ENCODE measurements at regions not wholly inside any gene's neighbourhood (a gene's known extent, or its start where the extent isn't known, plus 50 kb on each side); places are given as distances from the start of the nearest gene placed in this dataset.

- TF ChIP-seq CTCF (IDR thresholded peaks at IDR 0.05) (no peak), ZFX (IDR thresholded peaks at IDR 0.05; ENCODE audit: borderline replicate concordance) (no peak)
- no peak overlapping the region for H3K27ac ChIP-seq
Measured at GRCh38 chr9:13901176-13901575, 412.8 kb downstream of the NFIB start.

- no peak overlapping the region for H3K27ac ChIP-seq
Measured at GRCh38 chr9:13900449-13900848, 413.5 kb downstream of the NFIB start.

GRCh38 chr9:13899924-13900323 is 414.0 kb downstream of the NFIB start:
- no peak overlapping the region for H3K27ac ChIP-seq
- TF ChIP-seq CTCF (IDR thresholded peaks at IDR 0.05), result no peak
- TF ChIP-seq ZFX (IDR thresholded peaks at IDR 0.05; ENCODE audit: borderline replicate concordance), result no peak

More at GRCh38 chr9:13900449-13900848, 413.5 kb downstream of the NFIB start:
- TF ChIP-seq CTCF (IDR thresholded peaks at IDR 0.05), result no peak
- no peak for TF ChIP-seq ZFX (IDR thresholded peaks at IDR 0.05; ENCODE audit: borderline replicate concordance)

- TF ChIP-seq ZFX (IDR thresholded peaks at IDR 0.05; ENCODE audit: borderline replicate concordance) (no peak), CTCF (IDR thresholded peaks at IDR 0.05) (no peak)
- no peak overlapping the region for H3K27ac ChIP-seq
Measured at GRCh38 chr9:13898957-13899356, 415.0 kb downstream of the NFIB start.

- no peak overlapping the region for H3K27ac ChIP-seq
- TF ChIP-seq CTCF (IDR thresholded peaks at IDR 0.05) (no peak), ZFX (IDR thresholded peaks at IDR 0.05; ENCODE audit: borderline replicate concordance) (no peak)
Measured at GRCh38 chr9:13896922-13897835, 416.8 kb downstream of the NFIB start.

GRCh38 chr9:13896047-13896446 is 417.9 kb downstream of the NFIB start:
- no peak for TF ChIP-seq CTCF (IDR thresholded peaks at IDR 0.05)
- no peak for TF ChIP-seq ZFX (IDR thresholded peaks at IDR 0.05; ENCODE audit: borderline replicate concordance)
- H3K27ac ChIP-seq, result no peak overlapping the region

GRCh38 chr9:13885258-13885657 is 428.7 kb downstream of the NFIB start:
- TF ChIP-seq ZFX (IDR thresholded peaks at IDR 0.05; ENCODE audit: borderline replicate concordance) (no peak), CTCF (IDR thresholded peaks at IDR 0.05) (no peak)
- no peak overlapping the region for H3K27ac ChIP-seq
